C4-2B (cell line): ENCODE measurements at regions not wholly inside any gene's neighbourhood (a gene's known extent, or its start where the extent isn't known, plus 50 kb on each side); places are given as distances from the start of the nearest gene placed in this dataset.

Source experiments
- H3K27ac ChIP-seq: fragments of 450-650 bp; 2 replicates; pipeline ENCODE4 v1.5.1; 2017
- CTCF ChIP-seq: fragments of 450-650 bp; conservative IDR thresholded peaks from 2 replicates; pipeline ENCODE4 v1.5.1; 2017; ENCODE audit warnings: mild to moderate bottlenecking
- ZFX ChIP-seq: fragments of 450-650 bp; IDR thresholded peaks from 2 replicates; pipeline ENCODE4 v1.6.1; 2017

GRCh38 chr22:48751539-48752437, 1075.9 kb downstream of the BRD1 start:
- H3K27ac ChIP-seq: no peak overlapping the region
- TF ChIP-seq CTCF (no peak), ZFX (no peak)

- H3K27ac ChIP-seq: no peak overlapping the region
- TF ChIP-seq ZFX: no peak
- TF ChIP-seq CTCF: no peak
Measured at GRCh38 chr22:48750826-48751440, 1076.7 kb downstream of the BRD1 start.

GRCh38 chr22:48750282-48750681, 1077.4 kb downstream of the BRD1 start:
- TF ChIP-seq CTCF: no peak
- TF ChIP-seq ZFX: no peak
- H3K27ac ChIP-seq: no peak overlapping the region

- H3K27ac ChIP-seq: no peak overlapping the region
- TF ChIP-seq ZFX (no peak), CTCF (no peak)
Measured at GRCh38 chr22:48749555-48750227, 1078.0 kb downstream of the BRD1 start.

- TF ChIP-seq ZFX: no peak
- TF ChIP-seq CTCF: no peak
- H3K27ac ChIP-seq: no peak overlapping the region
Measured at GRCh38 chr22:48748860-48749554, 1078.7 kb downstream of the BRD1 start.

GRCh38 chr22:48748113-48748859, 1079.4 kb downstream of the BRD1 start:
- no peak overlapping the region for H3K27ac ChIP-seq
- TF ChIP-seq ZFX (no peak), CTCF (no peak)
